Stomach (tissue), 4 donors: ENCODE measurements at regions not wholly inside any gene's neighbourhood (a gene's known extent, or its start where the extent isn't known, plus 50 kb on each side); places are given as distances from the start of the nearest gene placed in this dataset.

Experiments used
- CTCF ChIP-seq, 7 experiments: fragments of 450-650 bp in 4 of 7; fragments of 200-600 bp in 3 of 7; sonication (generic) in 3 of 7; IDR thresholded peaks; one replicate each; pipeline ENCODE4 v1.5.1; 2016 to 2019; ENCODE audit warnings: antibody characterized with exemption in 7 of 7, control low read depth in 2 of 7, mild to moderate bottlenecking in 1 of 7
- EP300 ChIP-seq: sonication (generic); formaldehyde crosslinking; IDR thresholded peaks from one replicate; pipeline ENCODE4 v1.6.1; 2017; ENCODE audit warnings: antibody characterized with exemption
- POLR2A ChIP-seq, 4 donors: fragments of 450-650 bp; IDR thresholded peaks; one replicate each; pipeline ENCODE4 v1.6.1; 2016; ENCODE audit warnings: antibody characterized with exemption in 4 of 4, control low read depth in 2 of 4, mild to moderate bottlenecking in 1 of 4, moderate library complexity in 1 of 4
- POLR2AphosphoS5 ChIP-seq, 3 donors: sonication (generic); formaldehyde crosslinking; IDR thresholded peaks; one replicate each; pipeline ENCODE4 v1.6.1; 2016; ENCODE audit warnings: antibody characterized with exemption in 3 of 3

GRCh38 chr1:96076589-96076988 lies 645.0 kb upstream of the PTBP2 start:
- no peak for TF ChIP-seq CTCF (IDR thresholded peaks at IDR 0.05)
- TF ChIP-seq EP300 = no peak
- TF ChIP-seq POLR2AphosphoS5 (IDR thresholded peaks at IDR 0.05) = no peak
- no peak for TF ChIP-seq POLR2A (IDR thresholded peaks at IDR 0.05)
